ENCODE measurements at regions not wholly inside any gene's neighbourhood (a gene's known extent, or its start where the extent isn't known, plus 50 kb on each side); places are given as distances from the start of the nearest gene placed in this dataset.

- Histone ChIP-seq H3K56ac (ENCODE audit: extremely low read depth, insufficient read depth, low read length) (no peak overlapping the region), H3K23ac (ENCODE audit: low read depth, low read length) (no peak overlapping the region), H3K9me1 (ENCODE audit: insufficient read depth, low read length) (no peaks in the 10 kb centered on the region), H3K4me2 (ENCODE audit: low read depth, low read length) (no peak overlapping the region), H2AFZ (replicated peaks; ENCODE audit: low read length, poor library complexity) (no peak overlapping the region), H3K4me1 (ENCODE audit: control insufficient read depth, insufficient read depth, low read length) (no peaks in the 10 kb centered on the region), H4K8ac (ENCODE audit: low read depth in 2 of 2, low read length in 2 of 2) (no peak overlapping the region), H4K20me1 (ENCODE audit: insufficient read depth, low read length) (no peaks in the 10 kb centered on the region), H3K18ac (ENCODE audit: low read depth, low read length) (no peak overlapping the region; the same call in 1 of the 2 replicates), H3K4me3 (ENCODE audit: insufficient read depth, low read depth, low read length) (no peak overlapping the region), H2BK120ac (ENCODE audit: low read depth, low read length) (no peak overlapping the region), H3K9ac (ENCODE audit: low read depth, low read length) (no peak overlapping the region; the same call in 1 of the 2 replicates), H3K14ac (replicated peaks; ENCODE audit: low read depth, low read length) (no peak overlapping the region), H3K27me3 (ENCODE audit: control insufficient read depth, insufficient read depth, low read length) (no peaks in the 10 kb centered on the region), H3K9me3 (ENCODE audit: control insufficient read depth, insufficient read depth, low read length) (peaks cover 1% of the 10 kb centered on the region; the same call in 1 of the 2 replicates), H3K79me1 (ENCODE audit: low read depth in 1 of 2, low read length in 2 of 2) (no peaks in the 10 kb centered on the region), H2AK5ac (ENCODE audit: low read depth, low read length) (no peak overlapping the region), H4K5ac (ENCODE audit: low read depth, low read length) (no peak overlapping the region), H4K91ac (ENCODE audit: insufficient read depth, low read depth, low read length) (no peak overlapping the region), H2BK5ac (ENCODE audit: low read depth, low read length, poor library complexity, severe bottlenecking) (no peak overlapping the region), H2BK15ac (ENCODE audit: low read depth, low read length) (no peak overlapping the region), H2AK9ac (replicated peaks; ENCODE audit: low read depth, low read length, poor library complexity) (no peak overlapping the region), H2BK20ac (ENCODE audit: low read depth, low read length) (no peak overlapping the region), H3K27ac (ENCODE audit: insufficient read depth, low read length) (no peak overlapping the region), H3K4ac (ENCODE audit: low read depth, low read length) (peak overlapping the region; percentile 6; the same call in 1 of the 2 replicates), H3K36me3 (ENCODE audit: control insufficient read depth, insufficient read depth, low read length) (no peaks in the 10 kb centered on the region)
- POLR2A ChIA-PET (ENCODE audit: unreplicated experiment): no interaction called here
- intact Hi-C loops (cut with micrococcal nuclease) (no loop called here), dilution Hi-C loops (cut with HindIII; ENCODE audit: low sequenced_read_pairs, unreplicated experiment) (no loop called here), in situ Hi-C loops (cut with MboI; ENCODE audit: low sequenced_read_pairs) (loop anchor here (25.0 kb wide), 1 partner anchor 1502 kb away; no protein-coding TSS in a partner anchor)
- CTCF ChIA-PET: interaction anchor here (0.6 to 1.6 kb wide), 3 partner anchors 20 to 1275 kb away, joined by 3 to 6 read pairs (median 5); no protein-coding TSS in a partner anchor
- WGBS, 2 experiments (ENCODE audit: extremely low coverage in 2 of 2, insufficient read length in 1 of 2): no CpG with 5 or more reads among the region's 2 CpGs
- DNase-seq (peak; percentile 69), ATAC-seq (ENCODE audit: low read depth) (peak; percentile 53)
- peak; percentile 43 for TF ChIP-seq CTCF (conservative IDR thresholded peaks at IDR 0.05; ENCODE audit: low read depth, low read length)
- no peak for TF ChIP-seq FOS (IDR thresholded peaks at IDR 0.05; ENCODE audit: low read depth, low read length)
- TF ChIP-seq SMC3 (IDR thresholded peaks at IDR 0.05; ENCODE audit: low read depth, low read length): peak; percentile 59
- peak; percentile 56 for TF ChIP-seq RAD21 (IDR thresholded peaks at IDR 0.05; ENCODE audit: low read length)
- BruUV-seq (replicated peaks): no TSS peak
Observed at GRCh38 chr6:21935561-21936028, 342.0 kb downstream of the SOX4 start.
